Stimulated activated CD4-positive, alpha-beta T cell treated with anti-CD3 and anti-CD28 coated beads, TNF-alpha, amount 100 ng/mL, for 1 hour (primary cell): ENCODE measurements at regions not wholly inside any gene's neighbourhood (a gene's known extent, or its start where the extent isn't known, plus 50 kb on each side); places are given as distances from the start of the nearest gene placed in this dataset.

Experiments
- DNase-seq, 3 donors: peaks; one replicate each; pipeline ENCODE4 v3.0.0-alpha.2; 2020; ENCODE audit warnings: low read depth in 3 of 3, low spot score in 1 of 3

DNA sequence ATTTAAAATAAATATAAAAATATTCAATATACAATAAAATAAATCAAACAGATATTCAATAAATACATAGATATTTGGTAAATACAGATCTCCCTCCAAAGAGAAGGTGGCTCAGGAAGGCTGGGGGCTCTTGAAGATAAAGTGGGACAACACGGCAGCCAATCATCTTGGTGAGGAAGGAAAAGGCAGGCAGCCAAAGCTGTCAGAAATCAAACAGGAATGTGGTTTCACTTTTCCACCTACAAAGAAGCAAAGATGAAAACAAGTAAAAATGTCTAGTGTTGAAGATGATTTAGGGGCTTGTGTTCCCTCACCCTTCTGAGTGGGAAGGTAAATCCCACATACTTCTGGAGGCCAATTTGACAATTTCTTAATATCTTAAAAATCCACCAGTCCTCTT is 85.7 kb downstream of the B3GNT2 start:
- DNase-seq, result no peak

DNA sequence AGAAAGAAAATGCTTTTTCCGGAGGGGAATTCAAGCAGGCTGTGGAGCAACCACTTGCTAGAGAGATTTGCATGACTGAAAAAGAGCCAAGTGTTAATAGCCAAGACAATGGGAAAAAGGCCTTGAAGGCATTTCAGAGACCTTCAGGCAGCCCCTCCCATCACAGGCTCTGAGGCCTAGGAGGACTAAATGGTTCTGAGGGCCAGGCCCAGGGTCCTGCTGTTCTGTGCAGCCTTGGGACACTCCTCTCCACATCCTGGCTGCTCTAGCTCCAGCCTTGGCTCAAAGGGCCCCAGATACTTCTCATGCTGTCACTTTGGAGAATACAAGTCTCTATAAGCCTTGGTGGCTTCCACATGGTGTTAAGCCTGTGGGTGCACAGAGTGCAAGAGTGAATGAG is 81.8 kb downstream of the B3GNT2 start:
- DNase-seq, result no peak
